ENCODE measurements at regions not wholly inside any gene's neighbourhood (a gene's known extent, or its start where the extent isn't known, plus 50 kb on each side); places are given as distances from the start of the nearest gene placed in this dataset.
A peak's percentile ranks its signal among the peaks of the same experiment; 100 is the strongest.

- in situ Hi-C loops (cut with MboI) = no loop called here
- CTCF ChIA-PET (ENCODE audit: low intra/inter-chr PET ratio) = no interaction called here
- peaks cover 5 to 6% of the 10 kb centered on the region in 2 experiments; a peak in 2 of 5 replicates for H3K4me1 ChIP-seq (replicated peaks in 1 of 2; ENCODE audit: control insufficient read depth in 2 of 2, insufficient read depth in 2 of 2, low read length in 2 of 2)
- H3K9me1 ChIP-seq (ENCODE audit: control insufficient read depth, insufficient read depth, low read length) = no peaks in the 10 kb centered on the region
- POLR2A ChIA-PET = interaction anchor here (0.6 to 1.5 kb wide), 6 partner anchors 8 to 454 kb away, joined by 3 to 5 read pairs (median 3); no protein-coding TSS in a partner anchor
- intact Hi-C loops (cut with micrococcal nuclease) = loop anchor here (1.0 to 10.0 kb wide), 3 partner anchors 31 to 734 kb away; partner anchors contain the start of gene OLIG3
- FAIRE-seq (peak; percentile 65), DNase-seq (ENCODE audit: extremely low read depth in 1 of 4, low spot score in 3 of 4) (peak in 2 of 4 experiments; percentile 43 to 72), ATAC-seq (peak; percentile 44)
- H4K20me1 ChIP-seq (replicated peaks; ENCODE audit: control insufficient read depth, insufficient read depth, low read length) = no peaks in the 10 kb centered on the region
- H3K27ac ChIP-seq (ENCODE audit: extremely low read depth, low read depth, low read length) = no peak overlapping the region
- H3K4me2 ChIP-seq (ENCODE audit: insufficient read depth, low read length) = no peak overlapping the region
- WGBS (ENCODE audit: insufficient coverage, low coverage, missing lambda C conversion rate) = 4% methylated on average over 3 of the region's 3 CpGs
- H3K27me3 ChIP-seq (ENCODE audit: control insufficient read depth in 2 of 2, insufficient read depth in 2 of 2, low read length in 2 of 2) = peaks cover 4 to 7% of the 10 kb centered on the region in 2 experiments; a peak in 2 of 5 replicates
- peak; percentile 48; the same call in 1 of the 2 replicates for TF ChIP-seq TEAD4 (IDR thresholded peaks at IDR 0.05; ENCODE audit: low read length)
- no peak for TF ChIP-seq TEAD4 (CRISPR knock-in tag; IDR thresholded peaks at IDR 0.05; ENCODE audit: borderline replicate concordance)
- peak in 1 of 2 experiments; percentile 43; a peak in 1 of 4 replicates for TF ChIP-seq RCOR1 (IDR thresholded peaks at IDR 0.05; ENCODE audit: borderline replicate concordance in 1 of 2, low read depth in 2 of 2, low read length in 2 of 2)
- peak; percentile 58 for TF ChIP-seq CBFA2T2 (conservative IDR thresholded peaks at IDR 0.05)
- TF ChIP-seq GABPB2 (CRISPR knock-in tag; conservative IDR thresholded peaks at IDR 0.05) = no peak
- TF ChIP-seq ZNF239 (CRISPR knock-in tag; IDR thresholded peaks at IDR 0.05) = no peak
- TF ChIP-seq SRF (CRISPR knock-in tag; IDR thresholded peaks at IDR 0.05) = no peak
- TF ChIP-seq ARID1B (IDR thresholded peaks at IDR 0.05) = peak; percentile 85
- peak; percentile 19; the same call in 1 of the 2 replicates for TF ChIP-seq ZNF316 (IDR thresholded peaks at IDR 0.05)
- peak; percentile 30; the same call in 1 of the 2 replicates for TF ChIP-seq KLF16 (IDR thresholded peaks at IDR 0.05)
- 0 out of 4 replicates have a peak, but pooled peaks of 1 of the 2 experiments have one; percentile 33 for TF ChIP-seq TBL1XR1 (IDR thresholded peaks at IDR 0.05; ENCODE audit: low read length in 2 of 2)
- peak; percentile 92 for TF ChIP-seq SOX6 (IDR thresholded peaks at IDR 0.05)
- TF ChIP-seq YBX1 (IDR thresholded peaks at IDR 0.05) = no peak
- TF ChIP-seq ZFP36 (IDR thresholded peaks at IDR 0.05; ENCODE audit: low read depth, low read length, partially characterized antibody) = no peak
- peak; percentile 81 for TF ChIP-seq TCF3 (CRISPR knock-in tag; IDR thresholded peaks at IDR 0.05)
- TF ChIP-seq DPF2 (IDR thresholded peaks at IDR 0.05) = peak; percentile 49
- peak; percentile 26; the same call in 1 of the 2 replicates for TF ChIP-seq EP300 (IDR thresholded peaks at IDR 0.05; ENCODE audit: low read length)
- peak; percentile 69 for TF ChIP-seq NCOR1 (IDR thresholded peaks at IDR 0.05)
- peak; percentile 77 for TF ChIP-seq CBFA2T3 (IDR thresholded peaks at IDR 0.05)
- no peak for TF ChIP-seq ZNF354B (CRISPR knock-in tag; IDR thresholded peaks at IDR 0.05)
- TF ChIP-seq JUND (IDR thresholded peaks at IDR 0.05; ENCODE audit: borderline replicate concordance, low read depth, low read length) = 0 out of 2 replicates have a peak, but pooled peaks have one; percentile 10
- no peak for TF ChIP-seq JUND (tag; IDR thresholded peaks at IDR 0.05; ENCODE audit: borderline replicate concordance, low read depth, low read length)
- no peak for TF ChIP-seq NR2C2 (CRISPR knock-in tag; IDR thresholded peaks at IDR 0.05)
- TF ChIP-seq NR2C2 (tag; IDR thresholded peaks at IDR 0.05) = no peak
- peak; percentile 50; the same call in 1 of the 2 replicates for TF ChIP-seq MTA2 (IDR thresholded peaks at IDR 0.05; ENCODE audit: low read depth)
- peak; percentile 31; the same call in 1 of the 2 replicates for TF ChIP-seq SMARCA4 (IDR thresholded peaks at IDR 0.05)
- peak; percentile 79 for TF ChIP-seq TAL1 (IDR thresholded peaks at IDR 0.05)
- TF ChIP-seq CCNT2 (IDR thresholded peaks at IDR 0.05; ENCODE audit: borderline replicate concordance, extremely low read depth, insufficient read length, low read depth, low read length) = peak; percentile 59
- no peak overlapping the region for H2AFZ ChIP-seq (ENCODE audit: low read depth, low read length)
- no peak overlapping the region for H3K4me3 ChIP-seq
- no TSS peak for BruUV-seq (replicated peaks)
- no peaks in the 10 kb centered on the region for H3K9me3 ChIP-seq (replicated peaks; ENCODE audit: control insufficient read depth, insufficient read depth, low read depth, low read length)
- no peaks in the 10 kb centered on the region for H3K79me2 ChIP-seq (ENCODE audit: control insufficient read depth, insufficient read depth, low read length)
- H3K36me3 ChIP-seq (ENCODE audit: control insufficient read depth, insufficient read depth, low read length) = no peaks in the 10 kb centered on the region
- H3K9ac ChIP-seq (ENCODE audit: insufficient read depth in 1 of 2, low read depth in 2 of 2, low read length in 2 of 2) = no peak overlapping the region
Observed at GRCh38 chr6:138008791-138009190, 98.4 kb downstream of the PERP start.

Data from K562 (cell line).